Neuronal stem cell (in vitro differentiated cells): ENCODE measurements at regions not wholly inside any gene's neighbourhood (a gene's known extent, or its start where the extent isn't known, plus 50 kb on each side); places are given as distances from the start of the nearest gene placed in this dataset.

Experiments
- DNase-seq: peaks from one replicate; pipeline ENCODE4 v3.0.0-alpha.2; 2013; ENCODE audit warnings: low spot score
- H2AFZ ChIP-seq: one replicate; pipeline ENCODE4 v1.6.1; 2013; ENCODE audit warnings: mild to moderate bottlenecking, low read length, inconsistent platforms
- H2AK5ac ChIP-seq: 2 replicates; pipeline ENCODE4 v1.6.1; 2013; ENCODE audit warnings: low read depth, mild to moderate bottlenecking, inconsistent platforms, low read length, moderate library complexity, mixed read lengths
- H2BK120ac ChIP-seq: 2 replicates; pipeline ENCODE4 v1.6.1; 2013; ENCODE audit warnings: low read depth, mild to moderate bottlenecking, inconsistent platforms, low read length, moderate library complexity, mixed read lengths
- H2BK12ac ChIP-seq: one replicate; pipeline ENCODE4 v1.6.1; 2013; ENCODE audit warnings: low read length, inconsistent platforms
- H2BK15ac ChIP-seq: 2 replicates; pipeline ENCODE4 v1.6.1; 2013; ENCODE audit warnings: mild to moderate bottlenecking, low read length, inconsistent platforms, mixed read lengths
- H2BK5ac ChIP-seq: one replicate; pipeline ENCODE4 v1.6.1; 2013; ENCODE audit warnings: inconsistent platforms, mild to moderate bottlenecking, low read length, moderate library complexity
- H3K14ac ChIP-seq: one replicate; pipeline ENCODE4 v1.6.1; 2013; ENCODE audit warnings: low read length, inconsistent platforms
- H3K18ac ChIP-seq: 2 replicates; pipeline ENCODE4 v1.6.1; 2013; ENCODE audit warnings: low read length, inconsistent platforms
- H3K23ac ChIP-seq: 2 replicates; pipeline ENCODE4 v1.6.1; 2013; ENCODE audit warnings: low read depth, mild to moderate bottlenecking, mixed read lengths, low read length, inconsistent platforms; ENCODE audit not compliant: poor library complexity
- H3K27ac ChIP-seq: replicated peaks from 3 replicates; pipeline ENCODE4 v1.5.1; 2013; ENCODE audit warnings: low read length, inconsistent platforms
- H3K27me3 ChIP-seq, 3 experiments: 2 replicates each; pipeline ENCODE4 v1.6.1; 2013; ENCODE audit warnings: low read length in 3 of 3, mild to moderate bottlenecking in 2 of 3, inconsistent platforms in 1 of 3, low read depth in 1 of 3, mixed read lengths in 1 of 3, moderate library complexity in 1 of 3; ENCODE audit not compliant: control insufficient read depth in 3 of 3, insufficient read depth in 3 of 3
- H3K36me3 ChIP-seq, 2 donors: replicated peaks in 1 of 2; 2 replicates each; pipeline ENCODE4 v1.6.1; 2013; ENCODE audit warnings: low read length in 2 of 2; ENCODE audit not compliant: control insufficient read depth in 2 of 2, insufficient read depth in 2 of 2
- H3K4ac ChIP-seq: 2 replicates; pipeline ENCODE4 v1.6.1; 2013; ENCODE audit warnings: inconsistent platforms, mild to moderate bottlenecking, low read length, moderate library complexity
- H3K4me1 ChIP-seq, 2 donors: 1 replicate in 1 of 2; 2 replicates in 1 of 2; pipeline ENCODE4 v1.6.1; 2013; ENCODE audit warnings: low read length in 2 of 2, low read depth in 1 of 2; ENCODE audit not compliant: control insufficient read depth in 2 of 2, insufficient read depth in 1 of 2
- H3K4me2 ChIP-seq: one replicate; pipeline ENCODE4 v1.6.1; 2013; ENCODE audit warnings: mild to moderate bottlenecking, low read length, inconsistent platforms; ENCODE audit not compliant: insufficient read depth, poor library complexity, severe bottlenecking
- H3K4me3 ChIP-seq, 2 donors: 2 replicates each; pipeline ENCODE4 v1.5.1; 2013; ENCODE audit warnings: low read length in 2 of 2, mild to moderate bottlenecking in 2 of 2, inconsistent platforms in 1 of 2, moderate library complexity in 1 of 2
- H3K79me1 ChIP-seq: one replicate; pipeline ENCODE4 v1.6.1; 2013; ENCODE audit warnings: low read depth, mild to moderate bottlenecking, inconsistent platforms, low read length, moderate library complexity
- H3K9ac ChIP-seq: one replicate; pipeline ENCODE4 v1.6.1; 2013; ENCODE audit warnings: mild to moderate bottlenecking, low read depth, low read length, inconsistent platforms; ENCODE audit not compliant: poor library complexity
- H3K9me3 ChIP-seq, 2 donors: replicated peaks in 1 of 2; 2 replicates each; pipeline versions ENCODE3 to v1.6.1; 2013; ENCODE audit warnings: low read length in 2 of 2, mild to moderate bottlenecking in 2 of 2, inconsistent platforms in 1 of 2, low read depth in 1 of 2, mixed read lengths in 1 of 2, moderate library complexity in 1 of 2; ENCODE audit not compliant: control insufficient read depth in 2 of 2, insufficient read depth in 1 of 2
- H4K8ac ChIP-seq: one replicate; pipeline ENCODE4 v1.6.1; 2013; ENCODE audit warnings: low read depth, mild to moderate bottlenecking, inconsistent platforms, low read length, moderate library complexity
- H4K91ac ChIP-seq: one replicate; pipeline ENCODE4 v1.6.1; 2013; ENCODE audit warnings: low read length, low read depth, mild to moderate bottlenecking, inconsistent platforms; ENCODE audit not compliant: poor library complexity
- WGBS, 2 donors: extraction: QIAGEN DNeasy Blood & Tissue Kit; methylation state at CpG; one replicate each; pipeline ENCODE4 v1.1.7; 2013; ENCODE audit warnings: missing lambda C conversion rate in 2 of 2, mixed read lengths in 1 of 2; ENCODE audit not compliant: insufficient read length in 2 of 2, insufficient replicate concordance in 1 of 2; ENCODE audit errors: extremely low coverage in 2 of 2; 5-methylcytosine and 5-hydroxymethylcytosine counted together

- H3K36me3 ChIP-seq: no peaks in the 10 kb centered on the region
- H4K8ac ChIP-seq: no peak overlapping the region
- no peak overlapping the region for H3K27ac ChIP-seq
- H3K4me3 ChIP-seq: no peak overlapping the region
- H2BK15ac ChIP-seq: no peak overlapping the region
- no CpG with 5 or more reads among the region's 2 CpGs for WGBS, 2 donors
- H3K27me3 ChIP-seq: no peaks in the 10 kb centered on the region
- no peak overlapping the region for H2BK12ac ChIP-seq
- no peak overlapping the region for H2AK5ac ChIP-seq
- no peak overlapping the region for H3K14ac ChIP-seq
- no peak overlapping the region for H2AFZ ChIP-seq
- no peak overlapping the region for H3K4me2 ChIP-seq
- H3K18ac ChIP-seq: no peak overlapping the region
- H4K91ac ChIP-seq: no peak overlapping the region
- no peak overlapping the region for H2BK120ac ChIP-seq
- peaks cover 0 to 2% of the 10 kb centered on the region in 2 donors for H3K9me3 ChIP-seq
- H3K23ac ChIP-seq: no peak overlapping the region
- H3K4ac ChIP-seq: no peak overlapping the region
- no peaks in the 10 kb centered on the region for H3K79me1 ChIP-seq
- no peak overlapping the region for H3K9ac ChIP-seq
- peaks cover 0 to 7% of the 10 kb centered on the region in 2 donors for H3K4me1 ChIP-seq
- H2BK5ac ChIP-seq: no peak overlapping the region
- DNase-seq: no peak
Measured at GRCh38 chr1:166470441-166470840, 303.6 kb upstream of the FAM78B start.

GRCh38 chr1:166471359-166471758, 304.6 kb upstream of the FAM78B start:
- Histone ChIP-seq H2AFZ (no peak overlapping the region), H3K4me1 (peaks cover 0 to 7% of the 10 kb centered on the region in 2 donors), H4K8ac (no peak overlapping the region)

GRCh38 chr1:166479052-166479631, 312.3 kb upstream of the FAM78B start:
- Histone ChIP-seq H3K14ac (no peak overlapping the region), H3K23ac (no peak overlapping the region), H2BK120ac (no peak overlapping the region), H2BK15ac (no peak overlapping the region), H3K4me2 (no peak overlapping the region), H3K27me3 (no peaks in the 10 kb centered on the region), H3K9ac (no peak overlapping the region), H3K18ac (no peak overlapping the region), H4K91ac (no peak overlapping the region), H3K9me3 (no peaks in the 10 kb centered on the region), H3K4ac (no peak overlapping the region), H3K27ac (no peak overlapping the region), H2AFZ (no peak overlapping the region), H3K36me3 (no peaks in the 10 kb centered on the region), H3K4me1 (no peaks in the 10 kb centered on the region), H2BK12ac (no peak overlapping the region), H4K8ac (no peak overlapping the region), H2AK5ac (no peak overlapping the region), H2BK5ac (no peak overlapping the region), H3K79me1 (no peaks in the 10 kb centered on the region), H3K4me3 (no peak overlapping the region)
- peak; percentile 41 for DNase-seq
- no CpG with 5 or more reads among the region's 2 CpGs for WGBS, 2 donors

More at GRCh38 chr1:166471359-166471758, 304.6 kb upstream of the FAM78B start:
- Histone ChIP-seq H3K23ac (no peak overlapping the region), H3K4me2 (no peak overlapping the region), H3K4ac (no peak overlapping the region), H3K36me3 (no peaks in the 10 kb centered on the region), H2AK5ac (no peak overlapping the region), H3K14ac (no peak overlapping the region), H2BK120ac (no peak overlapping the region), H3K27me3 (no peaks in the 10 kb centered on the region), H2BK12ac (no peak overlapping the region), H3K18ac (no peak overlapping the region), H3K4me3 (no peak overlapping the region), H2BK5ac (no peak overlapping the region), H3K9me3 (no peaks in the 10 kb centered on the region), H2BK15ac (no peak overlapping the region), H3K27ac (no peak overlapping the region), H3K79me1 (no peaks in the 10 kb centered on the region), H4K91ac (no peak overlapping the region), H3K9ac (no peak overlapping the region)
- no peak for DNase-seq
- WGBS, 2 donors: no CpG with 5 or more reads among the region's 9 CpGs

DNA sequence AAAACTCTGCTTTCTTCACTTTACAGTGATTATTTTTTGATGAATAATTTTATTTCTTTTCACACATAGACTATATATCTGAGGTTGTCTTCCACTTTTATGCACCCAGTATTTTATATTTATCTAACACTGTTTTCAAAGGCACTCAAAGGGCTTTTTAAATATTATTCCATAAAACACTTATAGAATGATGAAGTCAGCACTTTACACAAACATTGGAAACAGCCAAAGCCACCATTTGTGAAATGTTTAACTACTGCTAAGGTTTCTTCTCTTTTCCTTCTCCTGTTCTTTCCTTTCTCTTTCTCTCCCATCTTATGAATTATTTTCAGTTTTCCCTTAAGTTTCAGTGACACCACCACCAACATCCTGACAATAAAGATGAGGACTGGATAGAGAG, 317.7 kb upstream of the FAM78B start:
- H2AK5ac ChIP-seq: no peak overlapping the region

More for the DNA sequence above, 317.7 kb upstream of the FAM78B start:
- Histone ChIP-seq H2BK5ac (no peak overlapping the region), H3K23ac (no peak overlapping the region), H3K14ac (no peak overlapping the region), H2AFZ (no peak overlapping the region), H3K4me3 (no peak overlapping the region), H3K18ac (no peak overlapping the region), H3K9ac (no peak overlapping the region), H3K9me3 (no peaks in the 10 kb centered on the region), H2BK12ac (no peak overlapping the region), H3K27me3 (no peaks in the 10 kb centered on the region), H3K4me1 (peaks cover 0 to 4% of the 10 kb centered on the region in 2 donors), H2BK120ac (no peak overlapping the region), H4K91ac (no peak overlapping the region), H3K4ac (no peak overlapping the region), H3K79me1 (no peaks in the 10 kb centered on the region), H2BK15ac (no peak overlapping the region), H3K27ac (no peak overlapping the region), H4K8ac (no peak overlapping the region), H3K4me2 (no peak overlapping the region), H3K36me3 (no peaks in the 10 kb centered on the region)
- no peak for DNase-seq
